B cell (primary cell): ENCODE measurements at regions not wholly inside any gene's neighbourhood (a gene's known extent, or its start where the extent isn't known, plus 50 kb on each side); places are given as distances from the start of the nearest gene placed in this dataset.

ENCODE experiments used
- ATAC-seq: fragments of 200-7000 bp; cut with Tn5 transposase; one replicate; pipeline ENCODE4 v1.10.0; 2021; ENCODE audit warnings: low read depth, mild to moderate bottlenecking, moderate number of reproducible peaks, moderate library complexity
- CTCF ChIA-PET: fragments of 350-600 bp; sonication (Branson Sonifier 250); formaldehyde crosslinking; loops from one replicate; lab custom pipeline; 2021; ENCODE audit warnings: antibody characterized with exemption, inconsistent platforms; lab: Charles Lee
- POLR2A ChIA-PET: fragments of 350-600 bp; sonication (Branson Sonifier 250); formaldehyde crosslinking; loops from one replicate; lab custom pipeline; 2021; ENCODE audit warnings: antibody characterized with exemption; lab: Charles Lee
- DNase-seq: peaks from one replicate; pipeline ENCODE4 v3.0.0; 2013
- H2AFZ ChIP-seq: 2 replicates; pipeline ENCODE4 v1.6.1; 2012; ENCODE audit warnings: mild to moderate bottlenecking, low read depth, low read length; ENCODE audit not compliant: insufficient read depth, poor library complexity, severe bottlenecking
- H3K27ac ChIP-seq, 2 donors: 1 replicate in 1 of 2; 2 replicates in 1 of 2; pipeline ENCODE4 v1.5.1; 2012 to 2013; ENCODE audit warnings: low read length in 2 of 2, mild to moderate bottlenecking in 2 of 2, moderate library complexity in 1 of 2
- H3K27me3 ChIP-seq, 4 experiments: fragments of 200-600 bp in 1 of 4; sonication (generic) in 1 of 4; replicated peaks in 1 of 4; 1 replicate in 2 of 4; 2 replicates in 2 of 4; pipeline versions ENCODE4 v1.6.1 to v1.7.0; 2013 to 2016; ENCODE audit warnings: low read length in 3 of 4, mild to moderate bottlenecking in 2 of 4, mixed read lengths in 1 of 4, moderate library complexity in 1 of 4; ENCODE audit not compliant: insufficient read depth in 4 of 4, control insufficient read depth in 3 of 4; ENCODE audit errors: control extremely low read depth in 1 of 4
- H3K36me3 ChIP-seq, 2 experiments: replicated peaks in 1 of 2; 1 replicate in 1 of 2; 2 replicates in 1 of 2; pipeline versions ENCODE4 v1.6.1 to v1.7.1; 2013; ENCODE audit warnings: low read length in 1 of 2; ENCODE audit not compliant: insufficient read depth in 2 of 2, control insufficient read depth in 1 of 2; ENCODE audit errors: control extremely low read depth in 1 of 2, extremely low read depth in 1 of 2
- H3K4me1 ChIP-seq, 2 donors: fragments of 200-600 bp in 1 of 2; sonication (generic) in 1 of 2; 1 replicate in 1 of 2; 2 replicates in 1 of 2; pipeline versions ENCODE4 v1.5.1 to v1.6.1; 2013 to 2017; ENCODE audit warnings: low read length in 2 of 2; ENCODE audit not compliant: control insufficient read depth in 2 of 2, insufficient read depth in 2 of 2
- H3K4me2 ChIP-seq: replicated peaks from 2 replicates; pipeline ENCODE3; 2012; ENCODE audit warnings: mild to moderate bottlenecking, low read depth, low read length; ENCODE audit not compliant: poor library complexity, severe bottlenecking
- H3K4me3 ChIP-seq, 5 experiments: fragments of 200-600 bp in 1 of 5; sonication (generic) in 1 of 5; 1 replicate in 3 of 5; 2 replicates in 2 of 5; pipeline versions ENCODE4 v1.5.1 to v1.7.0; 2011 to 2016; ENCODE audit warnings: low read length in 4 of 5, mild to moderate bottlenecking in 4 of 5, low read depth in 2 of 5, control low read depth in 1 of 5, moderate library complexity in 1 of 5; ENCODE audit not compliant: insufficient read depth in 1 of 5; ENCODE audit errors: control extremely low read depth in 1 of 5, extremely low read depth in 1 of 5
- H3K79me2 ChIP-seq: fragments of 200-600 bp; sonication (generic); one replicate; pipeline ENCODE4 v1.6.0; 2016; ENCODE audit warnings: low read length; ENCODE audit not compliant: control insufficient read depth, insufficient read depth
- H3K9ac ChIP-seq: fragments of 200-600 bp; sonication (generic); 2 replicates; pipeline ENCODE4 v1.6.1; 2017; ENCODE audit warnings: mild to moderate bottlenecking, low read length, moderate library complexity
- H3K9me3 ChIP-seq, 3 donors: one replicate each; pipeline versions ENCODE4 v1.6.1 to v1.7.1; 2013; ENCODE audit warnings: low read length in 2 of 3; ENCODE audit not compliant: control insufficient read depth in 2 of 3, insufficient read depth in 1 of 3; ENCODE audit errors: control extremely low read depth in 1 of 3
- H4K20me1 ChIP-seq: 2 replicates; pipeline ENCODE4 v1.6.0; 2012; ENCODE audit warnings: mild to moderate bottlenecking, low read length; ENCODE audit not compliant: insufficient read depth, control insufficient read depth, poor library complexity, severe bottlenecking
- H3K27ac Mint-ChIP-seq: one replicate; pipeline ENCODE4 v1.8.0; 2021; ENCODE audit warnings: mixed read lengths
- H3K27me3 Mint-ChIP-seq: one replicate; pipeline ENCODE4 v1.8.0; 2021; ENCODE audit warnings: mixed read lengths
- H3K4me1 Mint-ChIP-seq: one replicate; pipeline ENCODE4 v1.8.0; 2021; ENCODE audit warnings: mixed read lengths
- H3K4me3 Mint-ChIP-seq: one replicate; pipeline ENCODE4 v1.8.0; 2021; ENCODE audit warnings: mixed read lengths
- H3K9me3 Mint-ChIP-seq: one replicate; pipeline ENCODE4 v1.8.0; 2022; ENCODE audit warnings: mixed read lengths; ENCODE audit not compliant: insufficient read depth
- CTCF ChIP-seq: fragments of 200-600 bp; IDR thresholded peaks from one replicate; pipeline ENCODE4 v1.8.0; 2022; ENCODE audit warnings: antibody characterized with exemption, mild to moderate bottlenecking
- EZH2 ChIP-seq: IDR thresholded peaks from 2 replicates; pipeline ENCODE4 v1.6.1; 2012; ENCODE audit warnings: borderline replicate concordance, low read depth, mild to moderate bottlenecking, moderate library complexity, low read length; ENCODE audit not compliant: insufficient read depth, poor library complexity, severe bottlenecking
- WGBS: methylation state at CpG from one replicate; pipeline ENCODE4 v1.1.5; 2013; ENCODE audit warnings: missing lambda C conversion rate; ENCODE audit not compliant: insufficient coverage; 5-methylcytosine and 5-hydroxymethylcytosine counted together
- intact Hi-C: fragments of 100-400 bp; cut with micrococcal nuclease; formaldehyde crosslinking; loops from one replicate; pipeline ENCODE4 v1.10.0; 2022

GRCh38 chr2:83665894-83666293 lies 793.2 kb downstream of the SUCLG1 start:
- no peak overlapping the region for H3K9ac ChIP-seq
- DNase-seq: no peak
- H3K36me3 ChIP-seq: no peaks in the 10 kb centered on the region
- Mint-ChIP-seq H3K27ac (no peak overlapping the region), H3K4me3 (no peak overlapping the region), H3K9me3 (no peaks in the 10 kb centered on the region), H3K4me1 (no peaks in the 10 kb centered on the region), H3K27me3 (no peaks in the 10 kb centered on the region)
- no peak overlapping the region for H3K4me2 ChIP-seq
- POLR2A ChIA-PET: no interaction called here
- no peaks in the 10 kb centered on the region for H3K79me2 ChIP-seq
- H2AFZ ChIP-seq: no peak overlapping the region
- intact Hi-C loops: no loop called here
- H3K4me3 ChIP-seq: no peak overlapping the region
- H4K20me1 ChIP-seq: no peaks in the 10 kb centered on the region
- H3K27me3 ChIP-seq: no peaks in the 10 kb centered on the region
- TF ChIP-seq CTCF (no peak), EZH2 (no peak)
- CTCF ChIA-PET: no interaction called here
- no peak overlapping the region for H3K27ac ChIP-seq
- WGBS: no CpG with 5 or more reads among the region's 2 CpGs
- ATAC-seq: no peak
- no peaks in the 10 kb centered on the region for H3K4me1 ChIP-seq
- no peaks in the 10 kb centered on the region for H3K9me3 ChIP-seq

GRCh38 chr2:83665154-83665553 lies 793.9 kb downstream of the SUCLG1 start:
- Mint-ChIP-seq H3K9me3 (no peaks in the 10 kb centered on the region), H3K4me1 (no peaks in the 10 kb centered on the region), H3K27me3 (no peaks in the 10 kb centered on the region), H3K4me3 (no peak overlapping the region), H3K27ac (no peak overlapping the region)
- 50% methylated on average over 1 of the region's 1 CpG for WGBS
- ChIA-PET CTCF (no interaction called here), POLR2A (no interaction called here)
- intact Hi-C loops: no loop called here
- no peaks in the 10 kb centered on the region for H3K27me3 ChIP-seq
- TF ChIP-seq EZH2 (no peak), CTCF (no peak)
- no peak overlapping the region for H3K4me3 ChIP-seq
- H3K9me3 ChIP-seq: no peaks in the 10 kb centered on the region
- no peak for ATAC-seq
- no peaks in the 10 kb centered on the region for H3K4me1 ChIP-seq
- DNase-seq: no peak
- H3K9ac ChIP-seq: no peak overlapping the region
- no peak overlapping the region for H3K27ac ChIP-seq
- no peaks in the 10 kb centered on the region for H4K20me1 ChIP-seq
- no peak overlapping the region for H3K4me2 ChIP-seq
- H2AFZ ChIP-seq: no peak overlapping the region
- H3K36me3 ChIP-seq: no peaks in the 10 kb centered on the region
- no peaks in the 10 kb centered on the region for H3K79me2 ChIP-seq
